ENCODE measurements at regions not wholly inside any gene's neighbourhood (a gene's known extent, or its start where the extent isn't known, plus 50 kb on each side); places are given as distances from the start of the nearest gene placed in this dataset.
"Not testable (repeated sequence)": the region's sequence is repeated elsewhere in the genome, so short reads cannot be mapped to it uniquely, and the experiment has no call there.

- TF ChIP-seq, protein P1, sequence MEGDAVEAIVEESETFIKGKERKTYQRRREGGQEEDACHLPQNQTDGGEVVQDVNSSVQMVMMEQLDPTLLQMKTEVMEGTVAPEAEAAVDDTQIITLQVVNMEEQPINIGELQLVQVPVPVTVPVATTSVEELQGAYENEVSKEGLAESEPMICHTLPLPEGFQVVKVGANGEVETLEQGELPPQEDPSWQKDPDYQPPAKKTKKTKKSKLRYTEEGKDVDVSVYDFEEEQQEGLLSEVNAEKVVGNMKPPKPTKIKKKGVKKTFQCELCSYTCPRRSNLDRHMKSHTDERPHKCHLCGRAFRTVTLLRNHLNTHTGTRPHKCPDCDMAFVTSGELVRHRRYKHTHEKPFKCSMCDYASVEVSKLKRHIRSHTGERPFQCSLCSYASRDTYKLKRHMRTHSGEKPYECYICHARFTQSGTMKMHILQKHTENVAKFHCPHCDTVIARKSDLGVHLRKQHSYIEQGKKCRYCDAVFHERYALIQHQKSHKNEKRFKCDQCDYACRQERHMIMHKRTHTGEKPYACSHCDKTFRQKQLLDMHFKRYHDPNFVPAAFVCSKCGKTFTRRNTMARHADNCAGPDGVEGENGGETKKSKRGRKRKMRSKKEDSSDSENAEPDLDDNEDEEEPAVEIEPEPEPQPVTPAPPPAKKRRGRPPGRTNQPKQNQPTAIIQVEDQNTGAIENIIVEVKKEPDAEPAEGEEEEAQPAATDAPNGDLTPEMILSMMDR (IDR thresholded peaks at IDR 0.05) = not testable (repeated sequence)
- TF ChIP-seq POLR2AphosphoS5, POLR2A, EP300 (IDR thresholded peaks at IDR 0.05): not testable (repeated sequence)
Measured at GRCh38 chr11:25579554-25579953, 752.4 kb upstream of the ANO3 start.
